K562 (cell line): ENCODE measurements at regions not wholly inside any gene's neighbourhood (a gene's known extent, or its start where the extent isn't known, plus 50 kb on each side); places are given as distances from the start of the nearest gene placed in this dataset.

Source experiments
- ATAC-seq: fragments of 200-7000 bp; cut with Tn5 transposase; 3 replicates; pipeline ENCODE4 v1.9.1; 2020; ENCODE audit warnings: moderate library complexity
- BruUV-seq: library from RNA; stranded (reverse); fragments of 400-500 nt; replicated peaks from 2 replicates; lab custom pipeline; 2021; lab: Mats Ljungman, UMichigan
- CTCF ChIA-PET: fragments of 300-600 bp; formaldehyde crosslinking; extraction: SDS; loops from one replicate; lab custom pipeline; 2021; ENCODE audit warnings: low intra/inter-chr PET ratio; lab: Yijun Ruan, JAX
- POLR2A ChIA-PET: fragments of 300-600, 350-650 bp; sonication (Branson Sonifier 250); formaldehyde crosslinking; extraction: SDS; loops from one replicate; lab custom pipeline; 2021; ENCODE audit warnings: antibody characterized with exemption, inconsistent platforms; lab: Yijun Ruan, JAX
- DNase-seq, 4 experiments: peaks; one replicate each; pipeline versions ENCODE4 v3.0.0 to v3.0.0-alpha.2; 2011 to 2018; ENCODE audit warnings: low spot score in 3 of 4, mixed read lengths in 3 of 4; ENCODE audit errors: extremely low read depth in 1 of 4
- FAIRE-seq: peaks from 2 replicates; lab custom pipeline; 2011; peaks lifted over from hg19 to GRCh38; lab: Jason Lieb, UNC
- H2AFZ ChIP-seq: 2 replicates; pipeline ENCODE4 v1.6.0; 2011; ENCODE audit warnings: low read depth, low read length, control low read depth, inconsistent platforms
- H3K27ac ChIP-seq: fragments of 200-600 bp; 3 replicates; pipeline ENCODE4 v1.8.0; 2011; ENCODE audit warnings: low read depth, mild to moderate bottlenecking, control low read depth, inconsistent platforms, low read length, moderate library complexity, mixed read lengths; ENCODE audit errors: extremely low read depth
- H3K27me3 ChIP-seq, 2 experiments: fragments of 300-600 bp in 1 of 2; 2 replicates in 1 of 2; 3 replicates in 1 of 2; pipeline versions ENCODE4 v1.6.0 to v1.8.0; 2011; ENCODE audit warnings: inconsistent platforms in 2 of 2, low read length in 2 of 2, mild to moderate bottlenecking in 1 of 2, mixed read lengths in 1 of 2, moderate library complexity in 1 of 2; ENCODE audit not compliant: control insufficient read depth in 2 of 2, insufficient read depth in 2 of 2
- H3K36me3 ChIP-seq: fragments of 300-600 bp; 3 replicates; pipeline ENCODE4 v1.8.0; 2011; ENCODE audit warnings: mild to moderate bottlenecking, low read length, inconsistent platforms; ENCODE audit not compliant: control insufficient read depth, insufficient read depth
- H3K4me1 ChIP-seq, 2 experiments: fragments of 200-600 bp in 1 of 2; replicated peaks in 1 of 2; 2 replicates in 1 of 2; 3 replicates in 1 of 2; pipeline versions ENCODE4 v1.5.1 to v1.8.0; 2011; ENCODE audit warnings: inconsistent platforms in 2 of 2, low read length in 2 of 2, mild to moderate bottlenecking in 1 of 2, mixed read lengths in 1 of 2, moderate library complexity in 1 of 2; ENCODE audit not compliant: control insufficient read depth in 2 of 2, insufficient read depth in 2 of 2
- H3K4me2 ChIP-seq: 2 replicates; pipeline ENCODE4 v1.6.1; 2011; ENCODE audit warnings: low read length, control low read depth, inconsistent platforms, mixed read lengths; ENCODE audit not compliant: insufficient read depth
- H3K4me3 ChIP-seq: fragments of 200-600 bp; sonication (generic), shearing (Covaris generic); 2 replicates; pipeline ENCODE4 v1.5.1; 2016; ENCODE audit warnings: control low read depth, inconsistent platforms
- H3K79me2 ChIP-seq: fragments of 200-600 bp; 3 replicates; pipeline ENCODE4 v1.8.0; 2011; ENCODE audit warnings: low read length, inconsistent platforms; ENCODE audit not compliant: control insufficient read depth, insufficient read depth
- H3K9ac ChIP-seq, 2 experiments: 2 replicates each; pipeline versions ENCODE4 v1.6.0 to v1.6.1; 2011; ENCODE audit warnings: low read depth in 2 of 2, low read length in 2 of 2, control low read depth in 1 of 2, inconsistent platforms in 1 of 2, mild to moderate bottlenecking in 1 of 2, mixed read lengths in 1 of 2; ENCODE audit not compliant: insufficient read depth in 1 of 2
- H3K9me1 ChIP-seq: one replicate; pipeline ENCODE4 v1.6.0; 2011; ENCODE audit warnings: inconsistent platforms, mild to moderate bottlenecking, low read length, moderate library complexity; ENCODE audit not compliant: control insufficient read depth, insufficient read depth
- H3K9me3 ChIP-seq: replicated peaks from 2 replicates; pipeline ENCODE4 v1.5.1; 2011; ENCODE audit warnings: low read depth, low read length, inconsistent platforms; ENCODE audit not compliant: control insufficient read depth, insufficient read depth
- H4K20me1 ChIP-seq: replicated peaks from 2 replicates; pipeline ENCODE4 v1.6.1; 2011; ENCODE audit warnings: low read length, inconsistent platforms, mixed read lengths; ENCODE audit not compliant: control insufficient read depth, insufficient read depth
- C11orf30 ChIP-seq: fragments of 450-650 bp; IDR thresholded peaks from 2 replicates; pipeline ENCODE4 v1.6.1; 2016; ENCODE audit warnings: low read depth, mild to moderate bottlenecking
- CREB5 ChIP-seq: fragments of 250-450 bp; sonication (Bioruptor Pico); IDR thresholded peaks from 2 replicates; pipeline ENCODE4 v1.5.0; 2020; ENCODE audit warnings: mild to moderate bottlenecking
- CXXC5 ChIP-seq: fragments of 250-450 bp; sonication (Bioruptor Pico); IDR thresholded peaks from 2 replicates; pipeline ENCODE4 v1.8.0; 2022; ENCODE audit warnings: inconsistent platforms, mild to moderate bottlenecking, moderate library complexity
- E2F6 ChIP-seq, 2 experiments: IDR thresholded peaks; 2 replicates each; pipeline ENCODE4 v1.6.1; 2011; ENCODE audit warnings: borderline replicate concordance in 1 of 2, control low read depth in 1 of 2, low read depth in 1 of 2, low read length in 1 of 2, mild to moderate bottlenecking in 1 of 2, mixed read lengths in 1 of 2, moderate library complexity in 1 of 2; ENCODE audit not compliant: insufficient read depth in 1 of 2, insufficient read length in 1 of 2, poor library complexity in 1 of 2, severe bottlenecking in 1 of 2; ENCODE audit errors: extremely low read depth in 1 of 2
- ELK1 ChIP-seq: sonication (generic); formaldehyde crosslinking; IDR thresholded peaks from 2 replicates; pipeline ENCODE4 v1.8.1; 2022; ENCODE audit warnings: missing genetic modification reagents
- GTF2A2 ChIP-seq: IDR thresholded peaks from 2 replicates; pipeline ENCODE4 v1.6.1; 2016; ENCODE audit warnings: mild to moderate bottlenecking, missing genetic modification characterization, missing compliant biosample characterization
- HMGXB4 ChIP-seq: sonication (generic); formaldehyde crosslinking; IDR thresholded peaks from 2 replicates; pipeline ENCODE4 v1.8.1; 2023; ENCODE audit warnings: mild to moderate bottlenecking, missing genetic modification reagents
- MED1 ChIP-seq: sonication (generic); formaldehyde crosslinking; IDR thresholded peaks from 2 replicates; pipeline ENCODE4 v1.8.1; 2023; ENCODE audit warnings: missing genetic modification reagents, borderline replicate concordance
- POLR2AphosphoS2 ChIP-seq: IDR thresholded peaks from 2 replicates; pipeline ENCODE4 v1.6.1; 2012; ENCODE audit warnings: low read length, improper control_type of control experiment
- TCF7 ChIP-seq: sonication (generic); IDR thresholded peaks from 2 replicates; pipeline ENCODE4 v1.6.1; 2016; ENCODE audit warnings: antibody characterized with exemption, borderline replicate concordance
- TCF7L2 ChIP-seq: fragments of 150-350 bp; IDR thresholded peaks from 2 replicates; pipeline ENCODE4 v1.6.1; 2016; ENCODE audit warnings: low read depth, mild to moderate bottlenecking, low read length, moderate library complexity
- TSHZ1 ChIP-seq: fragments of 250-450 bp; sonication (Bioruptor Pico); IDR thresholded peaks from 2 replicates; pipeline ENCODE4 v1.4.0; 2020; ENCODE audit warnings: mild to moderate bottlenecking, moderate library complexity
- ZNF224 ChIP-seq: sonication (generic); formaldehyde crosslinking; IDR thresholded peaks from 2 replicates; pipeline ENCODE4 v1.8.0; 2022; ENCODE audit warnings: mild to moderate bottlenecking, missing genetic modification reagents
- ZNF717 ChIP-seq: fragments of 250-450 bp; sonication (Bioruptor Pico); IDR thresholded peaks from 2 replicates; pipeline ENCODE4 v1.5.0; 2021
- WGBS: fragments of 100-300 bp; shearing (Covaris generic); methylation state at CpG from one replicate; pipeline ENCODE4 v1.1.6; 2016; ENCODE audit warnings: low coverage, mixed read lengths; ENCODE audit not compliant: insufficient coverage; ENCODE audit errors: missing lambda C conversion rate; 5-methylcytosine and 5-hydroxymethylcytosine counted together
- in situ Hi-C: fragments of 300-500 bp; cut with MboI; formaldehyde crosslinking; loops from 4 replicates; pipeline ENCODE4 v1.15.0; 2018; ENCODE audit warnings: inconsistent platforms, mixed read lengths
- intact Hi-C: fragments of 100-400 bp; cut with micrococcal nuclease; formaldehyde crosslinking; loops from 2 replicates; pipeline ENCODE4 v1.14.2; 2022

- Histone ChIP-seq H3K9me1 (no peaks in the 10 kb centered on the region), H3K36me3 (no peaks in the 10 kb centered on the region), H3K4me3 (no peak overlapping the region), H4K20me1 (no peaks in the 10 kb centered on the region), H3K9ac (no peak overlapping the region), H3K79me2 (no peaks in the 10 kb centered on the region), H3K27ac (no peak overlapping the region), H2AFZ (no peak overlapping the region), H3K9me3 (no peaks in the 10 kb centered on the region), H3K27me3 (no peaks in the 10 kb centered on the region), H3K4me2 (no peak overlapping the region), H3K4me1 (no peaks in the 10 kb centered on the region)
- ChIA-PET POLR2A (no interaction called here), CTCF (no interaction called here)
- WGBS: no CpG with 5 or more reads among the region's 1 CpG
- intact Hi-C loops (no loop called here), in situ Hi-C loops (no loop called here)
- no TSS peak for BruUV-seq
- FAIRE-seq (no peak), DNase-seq (no peak), ATAC-seq (no peak)
- TF ChIP-seq CREB5 (no peak), C11orf30 (no peak), E2F6 (IDR thresholded peaks at IDR 0.05; ENCODE audit: borderline replicate concordance in 1 of 2, extremely low read depth in 1 of 2, insufficient read depth in 1 of 2, insufficient read length in 1 of 2, low read depth in 1 of 2, low read length in 1 of 2, poor library complexity in 1 of 2, severe bottlenecking in 1 of 2) (no peak), HMGXB4 (CRISPR knock-in tag) (no peak), GTF2A2 (tag) (no peak), TSHZ1 (CRISPR knock-in tag) (no peak), ZNF717 (CRISPR knock-in tag) (no peak), ELK1 (CRISPR knock-in tag) (no peak), TCF7 (no peak), TCF7L2 (no peak), MED1 (CRISPR knock-in tag) (no peak), POLR2AphosphoS2 (no peak), CXXC5 (CRISPR knock-in tag) (no peak), ZNF224 (CRISPR knock-in tag) (no peak)
Measured at GRCh38 chr9:26133537-26133936, 455.3 kb upstream of the TUSC1 start.
